Ishikawa (cell line): ENCODE measurements at regions not wholly inside any gene's neighbourhood (a gene's known extent, or its start where the extent isn't known, plus 50 kb on each side); places are given as distances from the start of the nearest gene placed in this dataset.

Experiments used
- CEBPB ChIP-seq: IDR thresholded peaks from 2 replicates; pipeline ENCODE4 v1.6.1; 2012
- CREB1 ChIP-seq: IDR thresholded peaks from 2 replicates; pipeline ENCODE4 v1.6.1; 2012; ENCODE audit warnings: low read depth
- EGR1 ChIP-seq: IDR thresholded peaks from 2 replicates; pipeline ENCODE4 v1.6.1; 2012
- EP300 ChIP-seq: IDR thresholded peaks from 2 replicates; pipeline ENCODE4 v1.6.1; 2012; ENCODE audit warnings: borderline replicate concordance
- FOXM1 ChIP-seq: IDR thresholded peaks from 2 replicates; pipeline ENCODE4 v1.6.1; 2012; ENCODE audit warnings: low read depth, borderline replicate concordance
- MAX ChIP-seq: IDR thresholded peaks from 2 replicates; pipeline ENCODE4 v1.6.1; 2012
- NFIC ChIP-seq: IDR thresholded peaks from 2 replicates; pipeline ENCODE4 v1.6.1; 2012
- RAD21 ChIP-seq: IDR thresholded peaks from 2 replicates; pipeline ENCODE4 v1.6.1; 2012; ENCODE audit warnings: low read depth
- TAF1 ChIP-seq: IDR thresholded peaks from 2 replicates; pipeline ENCODE4 v1.6.1; 2012; ENCODE audit warnings: low read depth, mild to moderate bottlenecking
- TCF12 ChIP-seq: IDR thresholded peaks from 2 replicates; pipeline ENCODE4 v1.6.1; 2012; ENCODE audit warnings: low read depth
- TEAD4 ChIP-seq: IDR thresholded peaks from 2 replicates; pipeline ENCODE4 v1.6.1; 2012
- USF1 ChIP-seq: IDR thresholded peaks from 2 replicates; pipeline ENCODE4 v1.6.1; 2012
- YY1 ChIP-seq: IDR thresholded peaks from 2 replicates; pipeline ENCODE4 v1.6.1; 2012; ENCODE audit warnings: low read depth
- ZBTB7A ChIP-seq: IDR thresholded peaks from 2 replicates; pipeline ENCODE4 v1.6.1; 2012; ENCODE audit warnings: low read depth
- TF ChIP-seq, protein P1 (sequence below): IDR thresholded peaks from 2 replicates; pipeline ENCODE4 v1.6.1; 2012; ENCODE audit warnings: low read depth, mild to moderate bottlenecking

GRCh38 chr3:5813521-5813920 is 626.0 kb downstream of the EDEM1 start:
- TF ChIP-seq USF1 (no peak), EGR1 (no peak), TAF1 (no peak), FOXM1 (no peak), ZBTB7A (no peak), NFIC (no peak), MAX (no peak), TEAD4 (no peak), RAD21 (no peak)
- TF ChIP-seq, protein P1, sequence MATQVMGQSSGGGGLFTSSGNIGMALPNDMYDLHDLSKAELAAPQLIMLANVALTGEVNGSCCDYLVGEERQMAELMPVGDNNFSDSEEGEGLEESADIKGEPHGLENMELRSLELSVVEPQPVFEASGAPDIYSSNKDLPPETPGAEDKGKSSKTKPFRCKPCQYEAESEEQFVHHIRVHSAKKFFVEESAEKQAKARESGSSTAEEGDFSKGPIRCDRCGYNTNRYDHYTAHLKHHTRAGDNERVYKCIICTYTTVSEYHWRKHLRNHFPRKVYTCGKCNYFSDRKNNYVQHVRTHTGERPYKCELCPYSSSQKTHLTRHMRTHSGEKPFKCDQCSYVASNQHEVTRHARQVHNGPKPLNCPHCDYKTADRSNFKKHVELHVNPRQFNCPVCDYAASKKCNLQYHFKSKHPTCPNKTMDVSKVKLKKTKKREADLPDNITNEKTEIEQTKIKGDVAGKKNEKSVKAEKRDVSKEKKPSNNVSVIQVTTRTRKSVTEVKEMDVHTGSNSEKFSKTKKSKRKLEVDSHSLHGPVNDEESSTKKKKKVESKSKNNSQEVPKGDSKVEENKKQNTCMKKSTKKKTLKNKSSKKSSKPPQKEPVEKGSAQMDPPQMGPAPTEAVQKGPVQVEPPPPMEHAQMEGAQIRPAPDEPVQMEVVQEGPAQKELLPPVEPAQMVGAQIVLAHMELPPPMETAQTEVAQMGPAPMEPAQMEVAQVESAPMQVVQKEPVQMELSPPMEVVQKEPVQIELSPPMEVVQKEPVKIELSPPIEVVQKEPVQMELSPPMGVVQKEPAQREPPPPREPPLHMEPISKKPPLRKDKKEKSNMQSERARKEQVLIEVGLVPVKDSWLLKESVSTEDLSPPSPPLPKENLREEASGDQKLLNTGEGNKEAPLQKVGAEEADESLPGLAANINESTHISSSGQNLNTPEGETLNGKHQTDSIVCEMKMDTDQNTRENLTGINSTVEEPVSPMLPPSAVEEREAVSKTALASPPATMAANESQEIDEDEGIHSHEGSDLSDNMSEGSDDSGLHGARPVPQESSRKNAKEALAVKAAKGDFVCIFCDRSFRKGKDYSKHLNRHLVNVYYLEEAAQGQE = no peak

- TF ChIP-seq RAD21 = no peak
- no peak for TF ChIP-seq EP300
- TF ChIP-seq USF1 = no peak
- TF ChIP-seq CEBPB = no peak
- TF ChIP-seq EGR1 = no peak
- no peak for TF ChIP-seq TEAD4
- TF ChIP-seq MAX = no peak
- TF ChIP-seq TCF12 = no peak
- TF ChIP-seq NFIC = no peak
- TF ChIP-seq CREB1 = no peak
- TF ChIP-seq, protein P1 = no peak
- no peak for TF ChIP-seq TAF1
- TF ChIP-seq FOXM1 = no peak
- TF ChIP-seq YY1 = no peak
Measured at GRCh38 chr3:5822843-5823242, 635.3 kb downstream of the EDEM1 start.

GRCh38 chr3:5826467-5826866 is 639.0 kb downstream of the EDEM1 start:
- TF ChIP-seq CEBPB (no peak), TCF12 (no peak), USF1 (no peak), YY1 (no peak), TAF1 (no peak), EP300 (no peak), CREB1 (no peak), EGR1 (no peak), MAX (no peak), RAD21 (no peak), FOXM1 (no peak), NFIC (no peak), ZBTB7A (no peak), TEAD4 (no peak)
- TF ChIP-seq, protein P1 = no peak

DNA sequence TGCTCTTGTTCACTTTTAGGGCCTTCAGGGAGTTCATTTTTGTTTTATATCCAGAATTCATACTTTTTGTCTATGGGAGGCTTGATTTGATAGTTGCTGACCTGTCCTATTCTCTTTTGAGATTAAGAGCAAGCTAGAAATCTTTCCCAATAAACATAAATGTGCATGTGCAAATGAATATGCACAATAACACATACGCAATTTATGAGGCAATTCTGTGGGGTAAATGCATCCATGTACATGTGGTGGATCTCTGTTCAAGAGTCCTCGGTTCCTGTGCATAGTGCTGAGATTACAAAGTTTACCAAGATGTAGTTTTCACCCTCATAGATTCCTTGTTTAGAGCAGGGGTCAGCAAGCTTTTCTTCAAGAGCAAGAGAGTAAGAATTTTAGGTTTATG is 640.7 kb downstream of the EDEM1 start:
- no peak for TF ChIP-seq TCF12
- no peak for TF ChIP-seq CEBPB
- TF ChIP-seq CREB1 = no peak
- TF ChIP-seq FOXM1 = no peak
- TF ChIP-seq, protein P1 = no peak
- no peak for TF ChIP-seq USF1
- no peak for TF ChIP-seq YY1
- TF ChIP-seq NFIC = no peak
- no peak for TF ChIP-seq EP300
- TF ChIP-seq TAF1 = no peak
- no peak for TF ChIP-seq EGR1
- TF ChIP-seq ZBTB7A = no peak
- no peak for TF ChIP-seq MAX
- TF ChIP-seq TEAD4 = no peak
- TF ChIP-seq RAD21 = no peak
